ENCODE measurements at regions not wholly inside any gene's neighbourhood (a gene's known extent, or its start where the extent isn't known, plus 50 kb on each side); places are given as distances from the start of the nearest gene placed in this dataset.

- Mint-ChIP-seq H3K4me3 (no peak overlapping the region), H3K27ac (no peak overlapping the region), H3K27me3 (ENCODE audit: insufficient read depth, low read depth, poor library complexity) (peaks cover 4% of the 10 kb centered on the region), H3K9me3 (no peaks in the 10 kb centered on the region), H3K4me1 (no peaks in the 10 kb centered on the region), H3K36me3 (ENCODE audit: low read depth) (no peaks in the 10 kb centered on the region)
- Histone ChIP-seq H3K36me3 (ENCODE audit: insufficient read depth) (no peaks in the 10 kb centered on the region), H3K9me2 (ENCODE audit: insufficient read depth) (no peaks in the 10 kb centered on the region; the same call in 1 of the 2 replicates), H3K27ac (ENCODE audit: low read depth) (no peak overlapping the region), H3K4me2 (no peak overlapping the region), H3F3A (replicated peaks; ENCODE audit: low read depth) (no peaks in the 10 kb centered on the region), H3K4me3 (no peak overlapping the region), H4K20me1 (replicated peaks; ENCODE audit: insufficient read depth) (no peaks in the 10 kb centered on the region), H3K4me1 (ENCODE audit: insufficient read depth) (no peaks in the 10 kb centered on the region), H2AFZ (no peak overlapping the region), H3K27me3 (ENCODE audit: insufficient read depth) (no peaks in the 10 kb centered on the region), H3K79me2 (replicated peaks; ENCODE audit: insufficient read depth) (no peaks in the 10 kb centered on the region)
- no peak for ATAC-seq
- TF ChIP-seq EZH2 (IDR thresholded peaks at IDR 0.05; ENCODE audit: low read depth, unreplicated experiment), result no peak
- TF ChIP-seq ZNF331 (CRISPR knock-in tag; IDR thresholded peaks at IDR 0.05; ENCODE audit: low read depth), result no peak
- TF ChIP-seq JUNB (IDR thresholded peaks at IDR 0.05; ENCODE audit: unreplicated experiment), result no peak
- TF ChIP-seq NANOG (IDR thresholded peaks at IDR 0.05; ENCODE audit: borderline replicate concordance), result no peak
- no peak for TF ChIP-seq STAT1 (IDR thresholded peaks at IDR 0.05; ENCODE audit: unreplicated experiment)
- TF ChIP-seq, protein P1, sequence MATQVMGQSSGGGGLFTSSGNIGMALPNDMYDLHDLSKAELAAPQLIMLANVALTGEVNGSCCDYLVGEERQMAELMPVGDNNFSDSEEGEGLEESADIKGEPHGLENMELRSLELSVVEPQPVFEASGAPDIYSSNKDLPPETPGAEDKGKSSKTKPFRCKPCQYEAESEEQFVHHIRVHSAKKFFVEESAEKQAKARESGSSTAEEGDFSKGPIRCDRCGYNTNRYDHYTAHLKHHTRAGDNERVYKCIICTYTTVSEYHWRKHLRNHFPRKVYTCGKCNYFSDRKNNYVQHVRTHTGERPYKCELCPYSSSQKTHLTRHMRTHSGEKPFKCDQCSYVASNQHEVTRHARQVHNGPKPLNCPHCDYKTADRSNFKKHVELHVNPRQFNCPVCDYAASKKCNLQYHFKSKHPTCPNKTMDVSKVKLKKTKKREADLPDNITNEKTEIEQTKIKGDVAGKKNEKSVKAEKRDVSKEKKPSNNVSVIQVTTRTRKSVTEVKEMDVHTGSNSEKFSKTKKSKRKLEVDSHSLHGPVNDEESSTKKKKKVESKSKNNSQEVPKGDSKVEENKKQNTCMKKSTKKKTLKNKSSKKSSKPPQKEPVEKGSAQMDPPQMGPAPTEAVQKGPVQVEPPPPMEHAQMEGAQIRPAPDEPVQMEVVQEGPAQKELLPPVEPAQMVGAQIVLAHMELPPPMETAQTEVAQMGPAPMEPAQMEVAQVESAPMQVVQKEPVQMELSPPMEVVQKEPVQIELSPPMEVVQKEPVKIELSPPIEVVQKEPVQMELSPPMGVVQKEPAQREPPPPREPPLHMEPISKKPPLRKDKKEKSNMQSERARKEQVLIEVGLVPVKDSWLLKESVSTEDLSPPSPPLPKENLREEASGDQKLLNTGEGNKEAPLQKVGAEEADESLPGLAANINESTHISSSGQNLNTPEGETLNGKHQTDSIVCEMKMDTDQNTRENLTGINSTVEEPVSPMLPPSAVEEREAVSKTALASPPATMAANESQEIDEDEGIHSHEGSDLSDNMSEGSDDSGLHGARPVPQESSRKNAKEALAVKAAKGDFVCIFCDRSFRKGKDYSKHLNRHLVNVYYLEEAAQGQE (IDR thresholded peaks at IDR 0.05; ENCODE audit: unreplicated experiment), result no peak
- no peak for TF ChIP-seq CREB1 (CRISPR knock-in tag; IDR thresholded peaks at IDR 0.05; ENCODE audit: low read depth)
- no peak for TF ChIP-seq ETS1 (IDR thresholded peaks at IDR 0.05)
- TF ChIP-seq CTCF (conservative IDR thresholded peaks at IDR 0.05; ENCODE audit: low read depth in 2 of 2), result no peak
- no peak for TF ChIP-seq ZNF462 (CRISPR knock-in tag; IDR thresholded peaks at IDR 0.05)
- no peak for TF ChIP-seq ZNF114 (CRISPR knock-in tag; IDR thresholded peaks at IDR 0.05)
- no peak for TF ChIP-seq EZH2phosphoT487 (IDR thresholded peaks at IDR 0.05; ENCODE audit: unreplicated experiment)
- TF ChIP-seq POLR2AphosphoS5 (IDR thresholded peaks at IDR 0.05; ENCODE audit: low read depth), result no peak
- DNase-seq (ENCODE audit: low spot score), result no peak
Observed at GRCh38 chr14:30138567-30138966, 210.9 kb upstream of the PRKD1 start.

All from GM23338 (cell line).